Body of pancreas (tissue), 4 donors: ENCODE measurements at regions not wholly inside any gene's neighbourhood (a gene's known extent, or its start where the extent isn't known, plus 50 kb on each side); places are given as distances from the start of the nearest gene placed in this dataset.

Experiments
- CTCF ChIP-seq, 7 experiments: fragments of 450-650 bp in 4 of 7; fragments of 200-600 bp in 3 of 7; sonication (generic) in 3 of 7; IDR thresholded peaks; one replicate each; pipeline ENCODE4 v1.5.1; 2016 to 2019; ENCODE audit warnings: antibody characterized with exemption in 7 of 7
- POLR2A ChIP-seq, 3 donors: fragments of 450-650 bp; IDR thresholded peaks; one replicate each; pipeline ENCODE4 v1.6.1; 2016; ENCODE audit warnings: antibody characterized with exemption in 3 of 3, mild to moderate bottlenecking in 2 of 3

- no peak for TF ChIP-seq CTCF (IDR thresholded peaks at IDR 0.05)
- no peak for TF ChIP-seq POLR2A (IDR thresholded peaks at IDR 0.05)
Observed at GRCh38 chr15:29393443-29393842, 123.8 kb upstream of the NSMCE3 start.
